Fibroblast of skin of scalp (primary cell): ENCODE measurements at regions not wholly inside any gene's neighbourhood (a gene's known extent, or its start where the extent isn't known, plus 50 kb on each side); places are given as distances from the start of the nearest gene placed in this dataset.

ENCODE experiments used
- DNase-seq: peaks from one replicate; pipeline ENCODE4 v3.0.0-alpha.2; 2013

DNA sequence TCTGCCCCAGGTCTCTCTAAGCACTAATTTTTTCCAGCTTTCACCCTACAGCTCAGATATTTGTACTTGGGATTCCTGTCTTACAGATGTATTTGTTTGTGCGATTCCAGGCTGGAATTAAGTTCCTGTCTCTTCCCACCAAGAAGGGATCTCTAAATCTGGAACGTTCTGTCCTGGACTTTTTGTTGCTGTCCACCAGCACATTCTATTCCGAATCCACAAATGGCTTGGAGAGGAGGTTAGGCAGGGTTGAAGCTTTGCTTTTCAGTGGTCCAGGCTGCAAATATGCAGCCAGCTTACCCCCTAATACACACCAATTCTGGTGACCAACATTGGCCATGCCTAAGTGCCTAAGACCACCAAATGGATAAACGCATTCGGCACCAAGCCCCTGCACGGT is 315.0 kb downstream of the TNS1 start:
- DNase-seq, result no peak

- DNase-seq, result peak; percentile 98
These were observed 317.6 kb downstream of the TNS1 start for GRCh38 chr2:217685255-217685605.

GRCh38 chr2:217684431-217685254 is 318.2 kb downstream of the TNS1 start:
- DNase-seq, result no peak

- DNase-seq, result no peak
These were observed 319.5 kb downstream of the TNS1 start for GRCh38 chr2:217683106-217683870.

- DNase-seq, result no peak
These were observed 321.0 kb downstream of the TNS1 start for GRCh38 chr2:217681791-217682190.

- no peak for DNase-seq
These were observed 322.4 kb downstream of the TNS1 start for GRCh38 chr2:217680381-217680780.

DNA sequence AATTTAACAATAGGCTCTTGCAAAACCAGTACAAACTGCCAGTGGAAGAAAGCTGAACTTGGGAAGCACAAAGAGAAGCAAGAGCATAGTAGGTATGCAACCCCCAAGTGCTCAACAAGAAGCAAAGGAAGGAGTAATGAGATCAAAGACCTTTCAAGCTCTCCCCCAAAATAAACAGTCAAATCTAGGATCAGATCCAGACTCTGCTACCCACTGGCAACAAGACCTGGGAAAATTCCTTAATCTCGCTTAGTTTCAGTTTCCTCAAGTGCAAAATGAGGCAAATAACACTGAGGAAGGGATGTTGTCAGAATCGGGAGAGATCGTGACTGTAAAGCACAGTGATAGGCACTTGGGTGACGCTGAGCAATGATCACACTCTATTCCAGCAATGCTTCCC is 329.2 kb downstream of the TNS1 start:
- no peak for DNase-seq

DNA sequence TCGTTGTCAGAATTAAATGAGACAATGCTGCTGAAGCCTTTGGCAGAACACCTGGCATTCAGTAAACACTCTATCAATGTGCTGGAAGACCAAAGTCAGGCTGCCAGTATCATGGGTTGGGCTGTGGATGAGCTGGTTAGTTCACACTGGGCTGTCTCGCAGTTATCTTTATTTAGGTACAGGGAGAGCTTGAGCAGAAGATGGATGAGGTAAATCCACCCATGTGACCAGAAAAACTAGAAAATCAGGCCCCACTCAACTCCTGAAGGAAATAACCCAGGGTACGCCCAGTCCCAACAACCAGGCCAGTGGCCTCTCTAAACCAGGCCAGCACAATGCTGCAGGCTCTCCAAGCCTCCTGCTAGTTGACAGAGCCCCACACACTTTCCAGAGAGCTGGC is 330.3 kb downstream of the TNS1 start:
- no peak for DNase-seq

- DNase-seq, result no peak
These were observed 330.9 kb downstream of the TNS1 start for GRCh38 chr2:217671871-217672270.

- DNase-seq, result no peak
These were observed 331.7 kb downstream of the TNS1 start for GRCh38 chr2:217671075-217671474.

GRCh38 chr2:217669831-217670230 is 333.0 kb downstream of the TNS1 start:
- peak; percentile 72 for DNase-seq

GRCh38 chr2:217667512-217667911 is 335.3 kb downstream of the TNS1 start:
- peak; percentile 90 for DNase-seq

- DNase-seq, result no peak
These were observed 335.8 kb downstream of the TNS1 start for GRCh38 chr2:217667035-217667434.

GRCh38 chr2:217666338-217666737 is 336.5 kb downstream of the TNS1 start:
- peak; percentile 80 for DNase-seq

DNA sequence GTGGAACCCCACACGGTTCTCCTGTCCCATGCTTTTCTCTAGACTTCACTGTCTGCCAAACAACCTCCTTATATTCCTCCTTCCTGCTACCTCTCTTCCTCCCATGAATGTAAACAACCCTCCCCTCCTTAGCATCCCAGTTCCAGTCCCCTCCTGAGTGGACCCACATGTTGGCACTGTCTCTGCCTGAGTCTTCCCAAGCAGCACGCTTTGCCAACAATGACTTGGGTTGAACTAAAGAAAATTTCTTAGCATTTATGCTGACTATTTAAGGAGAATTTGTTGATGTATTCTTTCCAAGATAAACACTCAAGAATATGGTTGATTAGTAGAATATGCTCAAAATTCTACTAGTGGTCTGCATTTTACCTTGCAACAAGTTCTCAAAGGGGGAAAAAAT is 338.0 kb downstream of the TNS1 start:
- DNase-seq, result peak; percentile 47

DNA sequence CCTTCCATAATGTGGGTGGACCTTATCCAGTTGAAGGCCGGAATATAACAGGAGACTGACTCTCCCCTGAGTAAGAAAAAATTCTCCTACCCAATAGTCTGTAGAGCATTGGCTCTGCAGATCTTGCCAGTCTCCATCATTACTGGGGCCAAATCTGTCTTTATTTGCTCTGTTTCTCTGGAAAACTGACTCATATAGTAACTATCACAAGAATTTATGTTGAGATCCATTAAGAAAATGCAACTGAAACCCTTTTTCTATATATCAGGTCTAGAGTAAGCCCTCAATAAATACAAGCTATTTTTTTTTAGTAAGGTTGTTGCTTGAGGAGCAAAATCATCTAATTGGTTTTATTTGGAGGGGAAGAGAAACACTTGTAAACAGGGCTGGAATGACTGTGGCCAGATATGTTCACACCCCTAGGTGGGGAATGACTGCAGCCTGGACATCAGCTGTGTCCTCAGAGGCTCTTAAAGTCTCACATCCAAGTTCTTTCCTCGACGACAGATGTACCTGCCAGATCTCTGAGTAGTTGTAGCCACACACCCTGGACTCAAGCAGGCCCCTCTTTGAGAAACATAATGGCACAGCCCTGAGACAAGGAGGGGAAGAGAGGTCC is 339.7 kb downstream of the TNS1 start:
- DNase-seq, result peak; percentile 74

DNA sequence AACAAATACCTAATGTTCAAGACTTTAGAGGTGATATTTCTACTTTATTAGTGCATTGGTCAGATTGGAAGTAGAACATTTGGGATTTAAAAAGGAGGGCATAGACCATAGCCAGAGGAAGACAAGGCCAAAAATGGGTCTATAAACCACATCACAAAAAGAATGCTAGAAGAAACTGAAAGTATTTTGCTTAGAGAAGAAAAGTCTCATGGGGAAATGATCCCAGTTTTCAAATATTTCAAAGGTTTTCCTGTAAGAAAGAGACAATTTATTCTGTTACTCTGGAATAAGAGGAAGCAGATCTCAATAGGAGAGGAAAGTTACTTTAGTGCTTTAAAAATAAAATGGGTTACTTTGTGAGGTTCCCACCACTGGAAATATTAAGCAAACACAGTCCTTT is 341.4 kb downstream of the TNS1 start:
- peak; percentile 70 for DNase-seq

GRCh38 chr2:217660423-217660822 is 342.4 kb downstream of the TNS1 start:
- peak; percentile 37 for DNase-seq

GRCh38 chr2:217658806-217659205 is 344.0 kb downstream of the TNS1 start:
- DNase-seq, result no peak

GRCh38 chr2:217657252-217657651 is 345.5 kb downstream of the TNS1 start:
- no peak for DNase-seq

DNA sequence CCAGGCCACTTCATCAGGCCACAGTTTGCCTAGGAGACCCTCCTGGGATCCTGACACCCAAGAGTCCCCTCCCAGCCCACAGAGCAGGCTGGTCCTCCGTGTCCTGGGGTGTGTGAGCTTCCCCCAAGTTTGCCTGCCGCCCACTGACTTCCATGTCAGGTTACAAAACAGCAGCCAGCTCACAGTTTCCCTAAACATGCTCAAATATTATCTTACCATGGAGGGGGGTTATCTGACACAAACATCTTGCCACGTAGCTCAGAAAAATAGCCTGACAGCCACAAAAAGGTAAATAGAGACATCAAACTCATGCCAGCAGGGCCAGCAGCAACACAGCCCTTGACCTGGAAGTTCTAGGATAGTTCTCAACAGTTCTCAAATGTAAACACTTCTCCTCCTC is 346.5 kb downstream of the TNS1 start:
- DNase-seq, result no peak

GRCh38 chr2:217655651-217656050 is 347.1 kb downstream of the TNS1 start:
- no peak for DNase-seq

GRCh38 chr2:217654168-217654567 is 348.6 kb downstream of the TNS1 start:
- no peak for DNase-seq
